Osteoblast (primary cell): ENCODE measurements at regions not wholly inside any gene's neighbourhood (a gene's known extent, or its start where the extent isn't known, plus 50 kb on each side); places are given as distances from the start of the nearest gene placed in this dataset.

ENCODE experiments used
- DNase-seq: peaks from one replicate; pipeline ENCODE4 v3.0.0; 2011; ENCODE audit warnings: low spot score, mixed read lengths; ENCODE audit not compliant: insufficient read length; ENCODE audit errors: missing footprints
- H2AFZ ChIP-seq: 2 replicates; pipeline ENCODE4 v1.6.0; 2011; ENCODE audit warnings: mild to moderate bottlenecking, low read length
- H3K27ac ChIP-seq: 2 replicates; pipeline ENCODE4 v1.5.1; 2011; ENCODE audit warnings: mild to moderate bottlenecking, low read depth, low read length, moderate library complexity
- H3K27me3 ChIP-seq: 2 replicates; pipeline ENCODE4 v1.6.0; 2012; ENCODE audit warnings: mild to moderate bottlenecking, control low read depth, inconsistent platforms, low read length, moderate library complexity; ENCODE audit not compliant: insufficient read depth
- H3K36me3 ChIP-seq: 2 replicates; pipeline ENCODE4 v1.5.1; 2011; ENCODE audit warnings: mild to moderate bottlenecking, low read length, control low read depth, moderate library complexity; ENCODE audit not compliant: insufficient read depth
- H3K4me1 ChIP-seq: 2 replicates; pipeline ENCODE4 v1.5.1; 2011; ENCODE audit warnings: mild to moderate bottlenecking, low read length, control low read depth, moderate library complexity; ENCODE audit not compliant: insufficient read depth
- H3K4me2 ChIP-seq: 2 replicates; pipeline ENCODE4 v1.6.0; 2011; ENCODE audit warnings: mild to moderate bottlenecking, low read length; ENCODE audit not compliant: insufficient read depth
- H3K4me3 ChIP-seq: fragments of 200-600 bp; sonication (generic); 3 replicates; pipeline ENCODE4 v1.5.1; 2012; ENCODE audit warnings: mild to moderate bottlenecking, low read length, inconsistent platforms; ENCODE audit not compliant: insufficient read depth
- H3K79me2 ChIP-seq: 2 replicates; pipeline ENCODE4 v1.6.0; 2012; ENCODE audit warnings: mild to moderate bottlenecking, low read length, control low read depth, inconsistent platforms; ENCODE audit not compliant: insufficient read depth
- H3K9me3 ChIP-seq: 2 replicates; pipeline ENCODE4 v1.5.1; 2011; ENCODE audit warnings: low read depth, low read length, control low read depth
- H4K20me1 ChIP-seq: 2 replicates; pipeline ENCODE4 v1.6.0; 2012; ENCODE audit warnings: mild to moderate bottlenecking, low read length, control low read depth; ENCODE audit not compliant: insufficient read depth
- CTCF ChIP-seq: IDR thresholded peaks from 2 replicates; pipeline ENCODE4 v1.5.1; 2011; ENCODE audit warnings: mild to moderate bottlenecking, low read depth, low read length, moderate library complexity; ENCODE audit errors: extremely low read depth

DNA sequence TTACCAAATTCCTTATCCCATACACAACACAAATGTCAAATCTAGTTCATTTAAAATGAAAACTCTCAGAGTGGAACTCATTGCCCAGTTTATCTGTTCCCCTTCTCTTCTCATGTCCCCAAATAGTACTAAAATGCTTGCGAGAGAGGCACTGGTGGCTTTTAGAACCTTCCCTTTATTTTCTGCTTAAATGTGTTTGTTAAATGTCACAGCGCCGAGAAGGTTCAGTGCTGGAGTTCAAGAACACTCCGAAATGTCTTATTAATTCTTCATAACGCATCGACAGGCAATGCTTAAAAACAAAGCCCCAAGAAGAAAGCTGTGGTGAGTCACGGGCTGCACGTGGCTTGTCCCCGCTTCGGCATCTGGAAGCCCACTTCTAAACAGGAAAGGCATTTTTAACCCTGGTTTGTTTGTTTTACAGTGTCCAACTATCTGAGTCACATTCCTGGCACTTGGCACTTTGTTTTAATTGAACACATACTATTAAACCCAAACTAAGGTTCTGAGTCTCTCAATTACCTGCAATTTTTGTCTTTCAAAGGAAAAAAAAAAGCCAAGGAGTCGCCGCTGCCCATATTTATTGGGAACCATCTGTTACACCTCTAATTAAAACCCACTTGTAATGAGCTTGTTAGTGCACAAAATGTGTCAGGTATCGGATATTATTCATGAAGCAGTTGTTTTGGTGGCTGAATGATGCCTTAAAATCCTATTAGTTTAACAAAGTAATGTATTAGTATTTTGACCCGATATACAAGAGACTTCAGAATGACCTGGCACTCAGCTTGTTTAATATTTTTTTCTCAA is 49.9 kb upstream of the MGMT start:
- no peak overlapping the region for H3K4me2 ChIP-seq
- H3K4me3 ChIP-seq, result no peak overlapping the region
- no peaks in the 10 kb centered on the region for H3K27me3 ChIP-seq
- H3K27ac ChIP-seq, result no peak overlapping the region
- no peaks in the 10 kb centered on the region for H3K9me3 ChIP-seq
- no peaks in the 10 kb centered on the region for H3K4me1 ChIP-seq
- TF ChIP-seq CTCF, result no peak
- DNase-seq, result no peak
- no peaks in the 10 kb centered on the region for H3K79me2 ChIP-seq
- H4K20me1 ChIP-seq, result no peaks in the 10 kb centered on the region
- no peak overlapping the region for H2AFZ ChIP-seq
- no peaks in the 10 kb centered on the region for H3K36me3 ChIP-seq
